ENCODE measurements at regions not wholly inside any gene's neighbourhood (a gene's known extent, or its start where the extent isn't known, plus 50 kb on each side); places are given as distances from the start of the nearest gene placed in this dataset.
"Not testable (repeated sequence)": the region's sequence is repeated elsewhere in the genome, so short reads cannot be mapped to it uniquely, and the experiment has no call there.

- DNase-seq: no peak
These were observed 245.3 kb upstream of the UFL1 start for GRCh38 chr6:96276305-96276704.

DNA sequence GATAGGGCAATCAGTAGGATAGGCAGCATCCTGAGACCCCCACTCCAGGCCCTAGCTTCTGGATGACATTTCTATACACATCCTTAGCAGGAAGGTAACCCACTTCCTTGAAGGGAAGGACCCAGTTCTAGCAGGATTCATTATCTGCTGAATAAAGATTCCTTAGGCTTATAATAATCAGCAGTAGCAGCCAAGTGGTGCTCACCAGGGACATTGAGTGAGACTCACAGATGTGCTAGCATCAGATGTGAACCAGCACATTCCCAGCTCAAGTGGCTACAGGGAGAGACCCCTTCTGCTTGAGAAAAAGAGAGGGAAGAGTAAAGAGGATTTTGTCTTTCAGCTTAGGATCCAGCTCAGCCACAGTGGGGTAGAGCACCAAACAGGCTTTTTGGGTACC lies 244.8 kb upstream of the UFL1 start:
- no peak for DNase-seq

GRCh38 chr6:96279084-96279483 lies 242.5 kb upstream of the UFL1 start:
- no peak for DNase-seq

GRCh38 chr6:96286503-96286902 lies 235.1 kb upstream of the UFL1 start:
- no peak for DNase-seq

DNA sequence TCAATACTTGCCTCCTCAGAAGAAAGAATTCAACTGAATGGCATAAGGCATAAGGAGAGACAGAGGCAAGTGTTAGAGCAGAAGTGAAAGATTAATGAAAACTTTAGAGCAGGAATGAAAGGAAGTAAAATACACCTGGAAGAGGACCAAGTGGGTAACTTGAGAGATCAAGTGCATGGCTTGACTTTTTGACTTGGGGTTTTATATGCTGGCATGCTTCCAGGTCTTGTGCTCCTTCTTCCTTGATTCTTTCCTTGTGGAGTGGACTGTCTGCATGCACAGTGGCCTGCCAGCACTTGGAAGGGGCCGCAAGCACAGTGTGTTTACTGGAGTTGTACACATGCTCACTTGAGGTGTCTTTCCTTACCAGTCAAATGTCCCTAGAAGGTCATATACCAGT lies 222.1 kb upstream of the UFL1 start:
- DNase-seq: no peak

DNA sequence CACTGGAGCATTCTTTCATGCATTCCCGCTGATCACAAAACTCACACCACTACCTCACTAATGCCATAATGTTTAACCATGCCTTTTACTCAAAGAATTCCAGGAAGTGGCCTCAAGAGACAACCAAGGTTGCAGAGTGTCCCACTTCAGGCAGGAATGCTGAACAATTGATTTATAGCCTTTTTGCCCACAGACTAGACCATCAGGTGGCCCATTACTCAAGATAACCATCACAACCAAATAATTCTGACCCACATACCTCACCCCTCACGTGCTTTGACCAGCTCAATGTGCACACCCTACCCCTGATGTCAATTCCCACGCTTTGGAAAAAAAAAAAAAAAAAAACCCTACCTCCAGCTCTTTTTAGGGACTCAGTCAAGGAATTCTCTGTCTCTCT lies 220.6 kb upstream of the UFL1 start:
- DNase-seq: no peak

GRCh38 chr6:96301781-96302180 lies 219.8 kb upstream of the UFL1 start:
- no peak for DNase-seq

GRCh38 chr6:96302991-96303390 lies 218.6 kb upstream of the UFL1 start:
- no peak for DNase-seq

GRCh38 chr6:96304997-96305396 lies 216.6 kb upstream of the UFL1 start:
- no peak for DNase-seq

GRCh38 chr6:96330884-96331283 lies 190.7 kb upstream of the UFL1 start:
- DNase-seq: no peak

GRCh38 chr6:96340164-96340563 lies 181.4 kb upstream of the UFL1 start:
- no peak for DNase-seq

- DNase-seq: no peak
These were observed 176.1 kb upstream of the UFL1 start for GRCh38 chr6:96345501-96345900.

- no peak for DNase-seq
These were observed 140.4 kb upstream of the UFL1 start for GRCh38 chr6:96381246-96381645.

GRCh38 chr6:96391776-96392360 lies 129.7 kb upstream of the UFL1 start:
- DNase-seq: no peak

DNA sequence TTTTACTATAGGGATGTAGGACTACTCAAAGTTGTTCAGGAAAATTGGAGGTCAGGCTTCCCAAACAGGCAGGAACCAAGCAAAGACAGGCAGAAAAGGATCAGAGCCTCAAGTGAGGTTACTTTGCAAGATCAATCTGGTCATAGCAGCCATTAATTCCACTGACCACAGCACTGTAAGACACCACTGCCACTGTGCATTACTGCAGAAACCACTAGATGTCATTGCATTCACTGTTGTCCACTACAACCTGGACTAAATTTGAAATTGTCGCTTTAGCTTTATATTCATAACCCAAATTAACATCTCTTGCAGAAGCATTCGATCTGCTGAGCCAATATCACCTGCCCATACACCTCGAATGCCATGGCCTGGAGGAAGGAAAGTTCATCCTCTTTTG lies 126.9 kb upstream of the UFL1 start:
- no peak for DNase-seq

GRCh38 chr6:96410467-96410866 lies 111.1 kb upstream of the UFL1 start:
- no peak for DNase-seq

GRCh38 chr6:96420294-96420693 lies 101.3 kb upstream of the UFL1 start:
- no peak for DNase-seq

GRCh38 chr6:96433950-96434349 lies 87.7 kb upstream of the UFL1 start:
- no peak for DNase-seq

- DNase-seq: no peak
These were observed 85.2 kb upstream of the UFL1 start for GRCh38 chr6:96436398-96436797.

DNA sequence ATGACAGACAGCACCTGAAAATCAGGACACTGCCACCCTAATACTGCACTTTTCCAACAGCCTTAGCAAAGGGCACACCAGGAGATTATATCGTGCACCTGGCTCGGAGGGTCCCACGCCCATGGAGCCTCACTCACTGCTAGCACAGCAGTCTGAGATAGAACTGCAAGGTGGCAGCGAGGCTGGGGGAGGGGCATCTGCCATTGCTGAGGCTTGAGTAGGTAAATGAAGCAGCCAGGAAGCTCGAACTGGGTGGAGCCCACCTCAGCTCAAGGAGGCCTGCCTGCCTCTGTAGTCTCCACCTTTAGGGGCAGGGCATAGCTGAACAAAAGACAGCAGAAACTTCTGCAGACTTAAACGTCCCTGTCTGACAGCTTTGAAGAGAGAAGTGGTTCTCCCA lies 84.4 kb upstream of the UFL1 start:
- not testable (repeated sequence) for DNase-seq

DNA sequence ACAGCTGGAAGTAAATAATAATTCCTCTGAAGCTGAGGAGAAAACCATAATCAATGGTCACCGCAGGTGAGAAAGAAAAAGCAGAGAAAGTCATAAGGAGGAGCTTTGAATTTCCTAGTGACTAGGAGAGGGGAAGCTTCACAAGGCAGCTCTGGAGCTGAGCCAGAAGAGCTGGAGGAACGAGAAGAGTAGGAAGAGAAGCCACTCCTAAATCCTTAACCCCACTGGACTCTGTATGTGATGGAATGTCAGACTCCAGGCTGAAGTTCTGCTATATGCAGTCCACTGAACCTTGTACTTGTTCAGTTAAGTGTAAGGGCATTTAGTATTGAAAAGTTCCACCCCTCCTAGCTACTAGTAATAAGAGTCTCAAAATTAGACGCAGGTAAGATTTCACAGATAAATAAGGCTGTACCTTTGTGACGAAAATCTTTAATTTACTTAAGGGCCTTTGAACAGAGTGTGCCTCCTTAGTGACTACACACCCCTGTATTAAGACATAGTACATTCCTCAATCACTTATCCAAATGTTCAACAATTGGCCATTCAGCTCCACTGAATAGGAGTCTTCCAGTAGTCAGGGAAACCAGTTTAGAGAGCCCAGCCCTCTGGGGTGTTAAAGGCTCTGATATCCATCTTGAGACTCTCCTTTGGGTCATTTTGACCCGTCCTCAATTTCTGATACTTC lies 71.4 kb upstream of the UFL1 start:
- DNase-seq: no peak

DNA sequence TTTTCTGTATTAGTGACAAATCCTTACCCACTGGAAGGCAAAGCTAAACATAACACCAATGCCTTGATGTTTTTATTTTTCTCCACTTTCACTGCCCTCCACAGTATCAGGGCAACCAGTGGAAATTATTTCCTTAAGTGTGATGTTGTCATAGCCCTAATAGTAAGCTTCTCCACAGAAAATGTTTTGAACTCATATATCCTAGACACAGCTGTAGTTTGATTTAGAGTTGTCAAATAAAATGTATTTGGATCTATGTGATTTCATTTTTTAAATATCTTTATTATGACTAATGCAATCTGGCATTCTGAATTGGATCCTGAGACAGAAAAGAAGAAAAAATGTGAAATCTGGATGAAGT lies 70.9 kb upstream of the UFL1 start:
- DNase-seq: no peak

- DNase-seq: no peak
These were observed 62.8 kb upstream of the UFL1 start for GRCh38 chr6:96458771-96459170.

GRCh38 chr6:96460052-96460700 lies 61.4 kb upstream of the UFL1 start:
- DNase-seq: no peak
